ENCODE measurements at regions not wholly inside any gene's neighbourhood (a gene's known extent, or its start where the extent isn't known, plus 50 kb on each side); places are given as distances from the start of the nearest gene placed in this dataset.

- Histone ChIP-seq H3K27me3 (ENCODE audit: insufficient read depth, low read length, poor library complexity) (no peaks in the 10 kb centered on the region), H3K4me3 (ENCODE audit: low read depth in 1 of 2, low read length in 2 of 2) (no peak overlapping the region), H3K79me2 (ENCODE audit: insufficient read depth, low read length) (no peaks in the 10 kb centered on the region), H3K36me3 (ENCODE audit: insufficient read depth, low read length) (no peaks in the 10 kb centered on the region), H3K27ac (ENCODE audit: low read length) (no peak overlapping the region), H3K9ac (ENCODE audit: low read depth, low read length) (no peak overlapping the region), H3K4me1 (ENCODE audit: insufficient read depth, low read length) (no peaks in the 10 kb centered on the region; the same call in 1 of the 2 replicates), H3K9me3 (ENCODE audit: insufficient read depth, low read length, severe bottlenecking) (no peaks in the 10 kb centered on the region), H2AFZ (ENCODE audit: low read depth, low read length) (no peak overlapping the region), H4K20me1 (ENCODE audit: insufficient read depth, low read length) (no peaks in the 10 kb centered on the region), H3K4me2 (ENCODE audit: insufficient read depth, low read length) (no peak overlapping the region)
- DNase-seq: no peak
- TF ChIP-seq, protein P1, sequence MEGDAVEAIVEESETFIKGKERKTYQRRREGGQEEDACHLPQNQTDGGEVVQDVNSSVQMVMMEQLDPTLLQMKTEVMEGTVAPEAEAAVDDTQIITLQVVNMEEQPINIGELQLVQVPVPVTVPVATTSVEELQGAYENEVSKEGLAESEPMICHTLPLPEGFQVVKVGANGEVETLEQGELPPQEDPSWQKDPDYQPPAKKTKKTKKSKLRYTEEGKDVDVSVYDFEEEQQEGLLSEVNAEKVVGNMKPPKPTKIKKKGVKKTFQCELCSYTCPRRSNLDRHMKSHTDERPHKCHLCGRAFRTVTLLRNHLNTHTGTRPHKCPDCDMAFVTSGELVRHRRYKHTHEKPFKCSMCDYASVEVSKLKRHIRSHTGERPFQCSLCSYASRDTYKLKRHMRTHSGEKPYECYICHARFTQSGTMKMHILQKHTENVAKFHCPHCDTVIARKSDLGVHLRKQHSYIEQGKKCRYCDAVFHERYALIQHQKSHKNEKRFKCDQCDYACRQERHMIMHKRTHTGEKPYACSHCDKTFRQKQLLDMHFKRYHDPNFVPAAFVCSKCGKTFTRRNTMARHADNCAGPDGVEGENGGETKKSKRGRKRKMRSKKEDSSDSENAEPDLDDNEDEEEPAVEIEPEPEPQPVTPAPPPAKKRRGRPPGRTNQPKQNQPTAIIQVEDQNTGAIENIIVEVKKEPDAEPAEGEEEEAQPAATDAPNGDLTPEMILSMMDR (IDR thresholded peaks at IDR 0.05; ENCODE audit: borderline replicate concordance, extremely low read depth, low read length, poor library complexity, severe bottlenecking): no peak
- no peak for TF ChIP-seq EZH2 (IDR thresholded peaks at IDR 0.05; ENCODE audit: borderline replicate concordance, low read depth, low read length, severe bottlenecking)
- no peak for ATAC-seq (ENCODE audit: insufficient read depth, low read depth)
These were observed 118.6 kb upstream of the IL12B start for GRCh38 chr5:159448841-159449407.

- H3K36me3 ChIP-seq (ENCODE audit: insufficient read depth, low read length): no peaks in the 10 kb centered on the region
- H3K79me2 ChIP-seq (ENCODE audit: insufficient read depth, low read length): no peaks in the 10 kb centered on the region
- no peaks in the 10 kb centered on the region; the same call in 1 of the 2 replicates for H3K4me1 ChIP-seq (ENCODE audit: insufficient read depth, low read length)
- no peak for TF ChIP-seq EZH2 (IDR thresholded peaks at IDR 0.05; ENCODE audit: borderline replicate concordance, low read depth, low read length, severe bottlenecking)
- TF ChIP-seq, protein P1 (IDR thresholded peaks at IDR 0.05; ENCODE audit: borderline replicate concordance, extremely low read depth, low read length, poor library complexity, severe bottlenecking): no peak
- DNase-seq: no peak
- no peak for ATAC-seq (ENCODE audit: insufficient read depth, low read depth)
- H3K9ac ChIP-seq (ENCODE audit: low read depth, low read length): no peak overlapping the region
- H3K27ac ChIP-seq (ENCODE audit: low read length): no peak overlapping the region
- no peaks in the 10 kb centered on the region for H3K9me3 ChIP-seq (ENCODE audit: insufficient read depth, low read length, severe bottlenecking)
- H3K4me3 ChIP-seq (ENCODE audit: low read depth in 1 of 2, low read length in 2 of 2): no peak overlapping the region
- H3K4me2 ChIP-seq (ENCODE audit: insufficient read depth, low read length): no peak overlapping the region
- no peak overlapping the region for H2AFZ ChIP-seq (ENCODE audit: low read depth, low read length)
- no peaks in the 10 kb centered on the region for H4K20me1 ChIP-seq (ENCODE audit: insufficient read depth, low read length)
- H3K27me3 ChIP-seq (ENCODE audit: insufficient read depth, low read length, poor library complexity): no peaks in the 10 kb centered on the region
These were observed 119.6 kb upstream of the IL12B start for GRCh38 chr5:159449925-159450324.

- Histone ChIP-seq H2AFZ (ENCODE audit: low read depth, low read length) (no peak overlapping the region), H3K27ac (ENCODE audit: low read length) (no peak overlapping the region), H3K4me3 (ENCODE audit: low read depth in 1 of 2, low read length in 2 of 2) (no peak overlapping the region), H3K27me3 (ENCODE audit: insufficient read depth, low read length, poor library complexity) (no peaks in the 10 kb centered on the region), H3K4me1 (ENCODE audit: insufficient read depth, low read length) (no peaks in the 10 kb centered on the region), H4K20me1 (ENCODE audit: insufficient read depth, low read length) (no peaks in the 10 kb centered on the region), H3K9me3 (ENCODE audit: insufficient read depth, low read length, severe bottlenecking) (no peaks in the 10 kb centered on the region), H3K4me2 (ENCODE audit: insufficient read depth, low read length) (no peak overlapping the region), H3K79me2 (ENCODE audit: insufficient read depth, low read length) (no peaks in the 10 kb centered on the region), H3K9ac (ENCODE audit: low read depth, low read length) (no peak overlapping the region), H3K36me3 (ENCODE audit: insufficient read depth, low read length) (no peaks in the 10 kb centered on the region)
- TF ChIP-seq EZH2 (IDR thresholded peaks at IDR 0.05; ENCODE audit: borderline replicate concordance, low read depth, low read length, severe bottlenecking): no peak
- TF ChIP-seq, protein P1 (IDR thresholded peaks at IDR 0.05; ENCODE audit: borderline replicate concordance, extremely low read depth, low read length, poor library complexity, severe bottlenecking): no peak
- no peak for ATAC-seq (ENCODE audit: insufficient read depth, low read depth)
- DNase-seq: no peak
These were observed 120.1 kb upstream of the IL12B start for GRCh38 chr5:159450417-159450816.
